C4-2B (cell line): ENCODE measurements at regions not wholly inside any gene's neighbourhood (a gene's known extent, or its start where the extent isn't known, plus 50 kb on each side); places are given as distances from the start of the nearest gene placed in this dataset.

ENCODE experiments used
- H3K27ac ChIP-seq: fragments of 450-650 bp; 2 replicates; pipeline ENCODE4 v1.5.1; 2017
- ZFX ChIP-seq: fragments of 450-650 bp; IDR thresholded peaks from 2 replicates; pipeline ENCODE4 v1.6.1; 2017
- TF ChIP-seq, protein P1 (sequence below): fragments of 450-650 bp; conservative IDR thresholded peaks from 2 replicates; pipeline ENCODE4 v1.5.1; 2017; ENCODE audit warnings: mild to moderate bottlenecking

DNA sequence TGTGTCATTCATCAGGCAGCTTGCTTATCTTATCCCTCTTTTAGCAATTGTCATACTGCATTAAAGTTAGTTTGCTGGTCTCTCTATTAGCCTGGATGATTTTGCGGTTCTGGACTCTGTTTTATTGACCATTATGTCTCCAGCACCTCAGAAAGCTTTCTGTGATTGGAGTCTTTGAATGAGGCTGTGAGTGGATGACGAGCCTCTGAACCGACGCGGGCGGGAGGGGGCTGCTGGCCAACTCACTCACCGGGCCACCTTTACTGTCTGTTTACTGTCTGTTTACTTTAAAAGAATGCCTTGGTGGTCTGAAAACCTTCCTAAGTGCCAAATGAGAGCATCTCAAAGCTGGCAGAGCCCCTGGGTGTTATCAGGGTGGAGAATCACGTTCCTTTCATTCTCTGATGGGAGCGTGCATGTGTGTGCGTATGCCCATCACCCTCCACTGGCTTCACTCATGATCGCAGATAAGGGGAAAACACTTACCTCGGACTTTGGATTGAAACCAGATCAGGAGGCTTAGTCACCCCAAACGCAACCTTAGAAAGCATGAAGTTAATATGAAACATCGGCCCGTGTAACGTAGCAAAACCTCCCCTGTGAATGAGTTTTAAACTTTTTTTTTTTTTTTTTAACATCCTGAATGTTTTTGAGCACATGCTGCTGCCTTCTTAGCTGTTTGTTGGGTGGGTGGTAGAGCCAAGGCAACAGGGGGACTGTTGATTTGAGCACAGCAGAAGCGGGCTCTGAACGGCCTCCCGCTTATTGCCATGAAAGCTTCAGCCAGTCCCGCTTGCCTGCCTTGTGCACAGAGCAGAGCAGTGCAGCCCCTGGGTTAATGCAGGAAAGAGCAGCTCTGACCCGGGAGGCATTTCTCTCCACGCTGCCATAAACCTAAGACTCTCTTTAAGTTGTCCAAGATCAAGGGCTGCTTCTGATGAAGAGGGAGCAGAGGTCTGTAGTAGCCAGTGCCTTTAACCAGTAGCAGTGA, 173.6 kb downstream of the GADD45G start:
- no peak for TF ChIP-seq ZFX
- TF ChIP-seq, protein P1, sequence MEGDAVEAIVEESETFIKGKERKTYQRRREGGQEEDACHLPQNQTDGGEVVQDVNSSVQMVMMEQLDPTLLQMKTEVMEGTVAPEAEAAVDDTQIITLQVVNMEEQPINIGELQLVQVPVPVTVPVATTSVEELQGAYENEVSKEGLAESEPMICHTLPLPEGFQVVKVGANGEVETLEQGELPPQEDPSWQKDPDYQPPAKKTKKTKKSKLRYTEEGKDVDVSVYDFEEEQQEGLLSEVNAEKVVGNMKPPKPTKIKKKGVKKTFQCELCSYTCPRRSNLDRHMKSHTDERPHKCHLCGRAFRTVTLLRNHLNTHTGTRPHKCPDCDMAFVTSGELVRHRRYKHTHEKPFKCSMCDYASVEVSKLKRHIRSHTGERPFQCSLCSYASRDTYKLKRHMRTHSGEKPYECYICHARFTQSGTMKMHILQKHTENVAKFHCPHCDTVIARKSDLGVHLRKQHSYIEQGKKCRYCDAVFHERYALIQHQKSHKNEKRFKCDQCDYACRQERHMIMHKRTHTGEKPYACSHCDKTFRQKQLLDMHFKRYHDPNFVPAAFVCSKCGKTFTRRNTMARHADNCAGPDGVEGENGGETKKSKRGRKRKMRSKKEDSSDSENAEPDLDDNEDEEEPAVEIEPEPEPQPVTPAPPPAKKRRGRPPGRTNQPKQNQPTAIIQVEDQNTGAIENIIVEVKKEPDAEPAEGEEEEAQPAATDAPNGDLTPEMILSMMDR = no peak
- no peak overlapping the region for H3K27ac ChIP-seq

DNA sequence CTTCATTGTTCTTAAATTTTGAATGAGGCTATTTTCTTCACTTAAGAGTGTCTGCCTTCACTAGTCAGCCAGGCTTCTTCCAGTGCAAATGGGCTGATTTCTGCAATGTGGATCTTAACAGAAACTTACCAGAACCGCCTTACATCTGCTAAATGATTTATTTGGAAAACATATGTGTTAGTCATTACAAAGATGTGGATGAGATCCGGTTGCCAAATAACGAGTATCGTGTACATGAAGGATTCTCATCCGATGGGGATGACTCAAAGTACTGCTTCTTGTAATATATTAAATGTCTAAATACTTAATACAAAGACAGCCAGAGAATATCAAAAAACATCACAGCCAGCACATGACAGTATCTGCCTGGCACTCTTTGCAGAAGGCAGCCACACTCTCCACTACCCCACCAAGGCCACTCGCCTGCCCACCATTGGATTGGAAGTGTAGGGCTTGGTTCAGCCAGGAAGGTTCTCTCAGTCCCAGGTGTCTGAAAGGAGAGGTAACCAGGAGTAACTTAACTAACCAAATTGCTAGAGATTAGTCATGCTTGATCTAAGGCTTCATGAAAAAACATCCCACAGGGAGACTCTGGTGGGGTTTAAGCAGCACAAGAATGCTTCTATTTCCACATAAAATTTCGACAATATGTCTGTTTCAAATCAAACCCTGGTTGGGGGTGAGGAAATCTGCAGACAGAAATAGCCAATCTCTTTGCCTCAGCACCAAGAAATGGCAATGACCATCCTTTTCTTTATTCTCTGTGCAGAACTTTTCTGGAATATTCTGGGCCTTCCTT, 174.8 kb downstream of the GADD45G start:
- no peak for TF ChIP-seq ZFX
- TF ChIP-seq, protein P1 = no peak
- no peak overlapping the region for H3K27ac ChIP-seq

DNA sequence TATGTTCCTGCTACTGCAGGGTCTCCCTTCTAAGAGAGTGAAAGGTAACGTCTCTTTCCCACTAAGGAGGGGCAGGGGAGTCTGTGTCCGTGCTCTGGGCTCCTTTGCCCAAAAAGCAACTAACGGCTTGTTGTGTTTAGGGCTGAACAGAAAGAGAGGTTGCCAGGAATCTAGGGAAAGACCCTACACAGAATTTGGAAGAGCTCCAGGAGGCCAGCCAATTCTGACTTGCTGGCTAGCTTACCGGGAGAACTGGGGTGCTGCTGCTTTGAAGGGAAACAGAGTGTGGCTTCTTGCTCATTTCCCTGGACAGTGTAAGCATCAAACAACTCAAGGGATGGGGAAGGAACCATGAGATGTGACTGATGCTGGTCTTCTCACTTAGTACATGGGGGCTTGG, 176.1 kb downstream of the GADD45G start:
- no peak overlapping the region for H3K27ac ChIP-seq
- TF ChIP-seq, protein P1 = no peak
- no peak for TF ChIP-seq ZFX

DNA sequence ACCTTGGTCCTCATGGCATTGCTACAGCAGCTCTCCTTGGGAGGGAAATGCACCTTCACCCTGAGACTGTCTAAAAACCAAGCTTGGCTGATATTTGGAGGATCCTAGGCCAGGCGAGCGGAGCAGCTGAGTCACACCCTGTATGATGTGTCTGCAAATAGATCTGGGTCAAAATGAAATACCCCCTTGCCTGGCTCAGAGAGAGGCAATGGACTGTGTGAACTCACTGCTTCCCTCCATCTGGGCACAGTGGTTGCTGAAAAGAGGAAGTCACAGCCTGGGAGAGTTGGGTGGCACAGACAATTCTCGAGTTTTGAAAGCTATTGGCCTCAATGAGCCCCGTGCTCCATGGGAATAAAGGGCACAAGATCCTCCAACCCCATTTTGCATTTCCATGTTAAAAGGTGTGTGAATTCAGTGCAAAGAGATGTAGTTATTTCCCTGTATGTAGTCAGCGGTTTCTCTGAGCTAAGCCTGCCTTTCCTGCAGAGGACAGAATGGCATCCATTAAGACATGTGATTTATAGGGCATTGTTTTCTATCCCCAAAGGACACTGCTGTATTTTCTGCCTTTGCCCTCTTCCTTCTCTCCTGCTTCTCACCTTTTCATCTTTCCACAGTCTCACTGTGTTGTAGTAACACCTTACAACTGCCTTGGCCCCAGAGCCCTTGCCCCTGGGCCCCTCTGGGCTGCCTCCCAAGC, 177.2 kb downstream of the GADD45G start:
- no peak overlapping the region for H3K27ac ChIP-seq
- no peak for TF ChIP-seq ZFX
- TF ChIP-seq, protein P1 = no peak

DNA sequence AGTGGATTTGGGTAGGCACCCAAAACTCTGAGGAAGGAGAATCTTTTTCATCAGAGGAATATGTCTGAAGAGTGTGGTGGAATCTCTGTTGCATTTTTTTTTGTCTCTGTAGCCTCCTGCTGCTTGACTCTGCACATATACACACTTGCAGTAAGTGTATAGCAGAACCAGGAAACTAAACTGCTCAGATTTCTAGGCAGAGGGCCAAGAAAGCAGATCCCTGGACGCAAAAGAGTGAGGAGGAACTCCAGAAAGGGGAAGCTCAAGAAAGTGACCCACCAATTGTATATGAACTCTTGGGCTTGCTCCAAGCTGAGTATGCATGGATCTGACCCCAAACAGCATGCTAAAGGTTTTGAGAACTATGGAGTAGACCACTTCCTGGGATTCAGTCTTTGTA, 181.8 kb downstream of the GADD45G start:
- peak overlapping the region; percentile 33; the same call in 1 of the 2 replicates for H3K27ac ChIP-seq
- TF ChIP-seq, protein P1 = no peak
- TF ChIP-seq ZFX = no peak

DNA sequence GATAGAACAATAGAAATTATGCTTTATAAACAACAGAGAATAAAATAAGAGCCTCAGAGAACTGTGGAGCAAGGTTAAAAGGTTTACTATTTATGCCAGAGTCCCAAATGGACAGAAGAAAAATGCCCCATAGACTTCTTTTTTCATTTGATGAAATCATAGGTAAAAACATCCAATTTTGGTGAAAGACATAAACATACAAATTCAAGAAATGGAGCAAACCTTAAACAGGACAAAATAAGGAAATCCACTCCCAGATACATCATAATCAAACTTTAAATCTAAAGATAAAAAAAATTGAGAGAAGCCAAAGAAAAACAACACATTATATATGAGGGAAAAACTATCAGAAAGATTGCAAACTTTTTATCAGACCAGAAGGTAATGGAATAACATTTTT, 182.8 kb downstream of the GADD45G start:
- H3K27ac ChIP-seq = no peak overlapping the region
- no peak for TF ChIP-seq ZFX
- TF ChIP-seq, protein P1 = no peak
